Lung (tissue), 11 donors: ENCODE measurements at regions not wholly inside any gene's neighbourhood (a gene's known extent, or its start where the extent isn't known, plus 50 kb on each side); places are given as distances from the start of the nearest gene placed in this dataset.

Experiments used
- ATAC-seq: fragments of 200-7000 bp; cut with Tn5 transposase; one replicate; pipeline ENCODE4 v1.9.1; 2020; ENCODE audit warnings: moderate number of reproducible peaks; ENCODE audit not compliant: insufficient read depth, low FRiP score
- DNase-seq, 3 donors: peaks; one replicate each; pipeline ENCODE4 v3.0.0-alpha.2; 2013 to 2017
- H3K27ac ChIP-seq, 2 donors: one replicate each; pipeline ENCODE4 v1.5.1; 2013; ENCODE audit warnings: mild to moderate bottlenecking in 2 of 2, moderate library complexity in 2 of 2, control low read depth in 1 of 2, inconsistent platforms in 1 of 2, low read depth in 1 of 2, low read length in 1 of 2
- H3K27me3 ChIP-seq, 3 donors: one replicate each; pipeline ENCODE4 v1.5.1; 2013; ENCODE audit warnings: low read length in 2 of 3; ENCODE audit not compliant: control insufficient read depth in 3 of 3, insufficient read depth in 3 of 3
- H3K36me3 ChIP-seq, 4 donors: one replicate each; pipeline ENCODE4 v1.5.1; 2013; ENCODE audit warnings: low read length in 4 of 4, mild to moderate bottlenecking in 1 of 4, moderate library complexity in 1 of 4; ENCODE audit not compliant: control insufficient read depth in 4 of 4, insufficient read depth in 4 of 4
- H3K4me1 ChIP-seq, 5 donors: one replicate each; pipeline ENCODE4 v1.5.1; 2013; ENCODE audit warnings: low read length in 5 of 5, mild to moderate bottlenecking in 2 of 5, moderate library complexity in 1 of 5; ENCODE audit not compliant: control insufficient read depth in 5 of 5, insufficient read depth in 5 of 5
- H3K4me3 ChIP-seq: one replicate; pipeline ENCODE4 v1.5.1; 2013; ENCODE audit warnings: mild to moderate bottlenecking, control low read depth, moderate library complexity
- H3K9ac ChIP-seq, 2 donors: one replicate each; pipeline ENCODE4 v1.5.1; 2013; ENCODE audit warnings: low read length in 2 of 2, control low read depth in 1 of 2; ENCODE audit not compliant: insufficient read depth in 1 of 2
- H3K9me3 ChIP-seq, 4 donors: one replicate each; pipeline ENCODE4 v1.5.1; 2013; ENCODE audit warnings: low read length in 3 of 4, mild to moderate bottlenecking in 1 of 4, moderate library complexity in 1 of 4; ENCODE audit not compliant: control insufficient read depth in 4 of 4, insufficient read depth in 3 of 4
- CTCF ChIP-seq: IDR thresholded peaks from 2 replicates; pipeline ENCODE4 v1.5.1; 2012; ENCODE audit warnings: mild to moderate bottlenecking; ENCODE audit errors: control extremely low read depth, extremely low read depth
- WGBS, 2 donors: extraction: QIAGEN DNeasy Blood & Tissue Kit; methylation state at CpG; one replicate each; pipeline ENCODE4 v1.1.7; 2013; 5-methylcytosine and 5-hydroxymethylcytosine counted together
- donor health status: control.
- donor health status: control.
- donor health status: Bipolar disorder and iron deficiency.
- donor health status: healthy.
- donor health status: DM: yes; HTN: yes; CAD: no.

DNA sequence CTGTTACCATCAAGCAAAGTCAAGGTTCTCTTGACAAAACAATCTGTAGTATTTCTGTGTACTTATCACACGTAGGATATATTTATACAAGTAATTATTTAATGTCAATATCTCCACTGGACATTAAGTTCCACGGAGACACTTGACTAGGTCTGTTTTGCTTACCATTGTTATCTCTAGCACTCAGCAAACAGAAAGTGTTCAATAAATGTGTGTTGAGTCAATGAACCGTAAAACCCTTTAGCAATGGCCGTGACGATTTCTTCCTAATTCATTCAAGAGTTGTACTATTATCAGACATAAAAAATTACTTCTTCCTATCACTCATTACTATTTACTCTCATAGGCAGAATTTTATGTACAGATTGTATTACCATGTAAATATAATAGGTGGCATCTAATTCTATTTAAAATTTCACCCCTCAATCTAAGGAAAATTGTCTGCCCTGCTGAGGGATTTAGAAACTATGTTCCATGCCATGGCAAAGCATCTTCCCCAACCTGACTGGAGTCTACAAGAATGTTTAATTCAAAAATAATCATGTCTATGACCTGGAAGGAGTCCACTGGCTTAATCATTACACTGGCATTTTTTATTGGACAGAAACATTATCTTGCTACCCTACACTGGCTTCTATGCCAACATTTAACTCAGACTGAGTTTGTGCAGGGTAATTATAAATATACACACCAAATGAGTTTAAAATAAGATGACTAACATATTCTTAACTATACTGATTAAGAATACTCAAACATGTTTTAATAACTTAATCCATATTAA lies 301.9 kb downstream of the ZEB2 start:
- WGBS, 2 donors: 58 to 89% methylated on average over 5 of the region's 5 CpGs
- Histone ChIP-seq H3K9me3 (no peaks in the 10 kb centered on the region), H3K27ac (no peak overlapping the region), H3K36me3 (no peaks in the 10 kb centered on the region), H3K4me1 (peaks cover 0 to 5% (median 3%) of the 10 kb centered on the region in 5 donors), H3K4me3 (no peak overlapping the region), H3K9ac (no peak overlapping the region), H3K27me3 (no peaks in the 10 kb centered on the region)
- ATAC-seq: no peak
- TF ChIP-seq CTCF: no peak
- no peak for DNase-seq

- DNase-seq: no peak
- no peaks in the 10 kb centered on the region for H3K9me3 ChIP-seq
- H3K27me3 ChIP-seq: no peaks in the 10 kb centered on the region
- H3K4me3 ChIP-seq: no peak overlapping the region
- H3K27ac ChIP-seq: no peak overlapping the region
- no peaks in the 10 kb centered on the region for H3K36me3 ChIP-seq
- TF ChIP-seq CTCF: no peak
- ATAC-seq: no peak
- H3K9ac ChIP-seq: no peak overlapping the region
- 68 to 79% methylated on average over 2 of the region's 2 CpGs for WGBS, 2 donors
- peaks cover 0 to 5% (median 3%) of the 10 kb centered on the region in 5 donors for H3K4me1 ChIP-seq
Measured at GRCh38 chr2:144215701-144216675, 303.9 kb downstream of the ZEB2 start.

DNA sequence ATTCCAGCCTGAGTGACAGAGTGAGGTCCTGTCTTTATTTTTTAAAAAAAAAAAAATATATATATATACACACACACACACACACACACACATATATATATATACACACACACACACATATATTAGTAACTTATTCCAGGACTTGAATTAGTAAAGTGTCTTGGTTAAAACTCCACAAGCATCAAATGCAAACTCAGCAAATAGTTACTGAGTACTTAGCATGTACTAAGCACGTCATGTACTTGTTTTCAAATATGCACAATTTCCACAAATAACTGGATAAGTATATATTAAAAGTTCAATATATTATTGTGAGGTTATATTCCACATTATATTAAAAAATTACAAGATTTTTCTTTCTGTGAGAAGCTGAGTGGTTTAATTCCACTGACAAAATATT lies 304.7 kb downstream of the ZEB2 start:
- DNase-seq (no peak), ATAC-seq (no peak)
- Histone ChIP-seq H3K36me3 (peaks cover 0 to 1% (median under 1%) of the 10 kb centered on the region in 4 donors), H3K9me3 (no peaks in the 10 kb centered on the region), H3K4me3 (no peak overlapping the region), H3K4me1 (peaks cover 0 to 4% (median under 1%) of the 10 kb centered on the region in 5 donors), H3K9ac (no peak overlapping the region), H3K27me3 (no peaks in the 10 kb centered on the region), H3K27ac (no peak overlapping the region)
- TF ChIP-seq CTCF: no peak
- 92 to 98% methylated on average over 1 of the region's 1 CpG for WGBS, 2 donors
